Thoracic aorta (tissue), 2 donors: ENCODE measurements at regions not wholly inside any gene's neighbourhood (a gene's known extent, or its start where the extent isn't known, plus 50 kb on each side); places are given as distances from the start of the nearest gene placed in this dataset.
A peak's percentile ranks its signal among the peaks of the same experiment; 100 is the strongest.

ENCODE experiments used
- ATAC-seq: fragments of 150-250 bp; one replicate; pipeline ENCODE4 v1.8.0; 2017; ENCODE audit warnings: low read depth; ENCODE audit not compliant: insufficient number of reproducible peaks, low FRiP score
- DNase-seq: peaks from one replicate; pipeline ENCODE4 v3.0.0-alpha.2; 2020; ENCODE audit warnings: low spot score
- H3K27ac ChIP-seq, 2 donors: fragments of 200-600 bp; sonication (generic); 1 replicate in 1 of 2; 2 replicates in 1 of 2; pipeline ENCODE4 v1.5.1; 2016; ENCODE audit warnings: mild to moderate bottlenecking in 2 of 2, moderate library complexity in 2 of 2
- H3K27me3 ChIP-seq: fragments of 200-600 bp; sonication (generic); replicated peaks from 2 replicates; pipeline ENCODE4 v1.6.0; 2016; ENCODE audit warnings: mild to moderate bottlenecking; ENCODE audit not compliant: insufficient read depth
- H3K36me3 ChIP-seq: fragments of 200-600 bp; sonication (generic); one replicate; pipeline ENCODE4 v1.5.1; 2016
- H3K4me1 ChIP-seq, 2 donors: fragments of 200-600 bp; sonication (generic); 1 replicate in 1 of 2; 2 replicates in 1 of 2; pipeline versions ENCODE4 v1.5.1 to v1.6.0; 2016; ENCODE audit warnings: low read depth in 2 of 2, mild to moderate bottlenecking in 1 of 2; ENCODE audit not compliant: control insufficient read depth in 1 of 2
- H3K4me3 ChIP-seq: fragments of 200-600 bp; sonication (generic); 2 replicates; pipeline ENCODE4 v1.5.1; 2016; ENCODE audit warnings: mild to moderate bottlenecking
- H3K9me3 ChIP-seq: fragments of 200-600 bp; sonication (generic); 2 replicates; pipeline ENCODE4 v1.5.1; 2016
- CTCF ChIP-seq: fragments of 200-600 bp; sonication (generic); IDR thresholded peaks from one replicate; pipeline ENCODE4 v1.5.1; 2019; ENCODE audit warnings: antibody characterized with exemption

GRCh38 chr6:150687508-150687907 is 87.8 kb downstream of the PLEKHG1 start:
- H3K36me3 ChIP-seq, result no peaks in the 10 kb centered on the region
- H3K4me1 ChIP-seq, result peaks cover 9 to 21% of the 10 kb centered on the region in 2 donors
- no peak for TF ChIP-seq CTCF
- peak overlapping the region in 1 of 2 donors; percentile 22 for H3K27ac ChIP-seq
- no peaks in the 10 kb centered on the region for H3K27me3 ChIP-seq
- H3K4me3 ChIP-seq, result peak overlapping the region; percentile 45
- no peak for ATAC-seq
- DNase-seq, result no peak
- no peaks in the 10 kb centered on the region for H3K9me3 ChIP-seq

GRCh38 chr6:150689900-150690590 is 90.4 kb downstream of the PLEKHG1 start:
- ATAC-seq (no peak), DNase-seq (no peak)
- no peaks in the 10 kb centered on the region for H3K27me3 ChIP-seq
- peaks cover 9 to 21% of the 10 kb centered on the region in 2 donors for H3K4me1 ChIP-seq
- no peak overlapping the region for H3K4me3 ChIP-seq
- H3K36me3 ChIP-seq, result no peaks in the 10 kb centered on the region
- TF ChIP-seq CTCF, result no peak
- no peak overlapping the region for H3K27ac ChIP-seq
- H3K9me3 ChIP-seq, result no peaks in the 10 kb centered on the region

GRCh38 chr6:150690681-150691080 is 91.0 kb downstream of the PLEKHG1 start:
- Histone ChIP-seq H3K27ac (no peak overlapping the region), H3K27me3 (no peaks in the 10 kb centered on the region), H3K4me1 (peaks cover 9 to 21% of the 10 kb centered on the region in 2 donors), H3K36me3 (no peaks in the 10 kb centered on the region), H3K9me3 (no peaks in the 10 kb centered on the region), H3K4me3 (no peak overlapping the region)
- TF ChIP-seq CTCF, result no peak
- no peak for ATAC-seq
- no peak for DNase-seq

- DNase-seq (no peak), ATAC-seq (no peak)
- no peak for TF ChIP-seq CTCF
- Histone ChIP-seq H3K4me3 (no peak overlapping the region), H3K4me1 (peaks cover 9 to 21% of the 10 kb centered on the region in 2 donors), H3K9me3 (no peaks in the 10 kb centered on the region), H3K36me3 (no peaks in the 10 kb centered on the region), H3K27me3 (no peaks in the 10 kb centered on the region), H3K27ac (no peak overlapping the region)
These were observed 91.8 kb downstream of the PLEKHG1 start for GRCh38 chr6:150691463-150691862.

GRCh38 chr6:150692604-150693003 is 92.9 kb downstream of the PLEKHG1 start:
- ATAC-seq, result no peak
- Histone ChIP-seq H3K27ac (no peak overlapping the region), H3K9me3 (no peaks in the 10 kb centered on the region), H3K27me3 (no peaks in the 10 kb centered on the region), H3K4me1 (peaks cover 7 to 13% of the 10 kb centered on the region in 2 donors), H3K36me3 (no peaks in the 10 kb centered on the region), H3K4me3 (no peak overlapping the region)
- no peak for DNase-seq
- TF ChIP-seq CTCF, result no peak
